Dedifferentiated amniotic fluid mesenchymal stem cell (primary cell): ENCODE measurements at regions not wholly inside any gene's neighbourhood (a gene's known extent, or its start where the extent isn't known, plus 50 kb on each side); places are given as distances from the start of the nearest gene placed in this dataset.

ENCODE experiments used
- DNase-seq: peaks from one replicate; pipeline ENCODE4 v3.0.0-alpha.2; 2016; ENCODE audit errors: extremely low spot score

DNA sequence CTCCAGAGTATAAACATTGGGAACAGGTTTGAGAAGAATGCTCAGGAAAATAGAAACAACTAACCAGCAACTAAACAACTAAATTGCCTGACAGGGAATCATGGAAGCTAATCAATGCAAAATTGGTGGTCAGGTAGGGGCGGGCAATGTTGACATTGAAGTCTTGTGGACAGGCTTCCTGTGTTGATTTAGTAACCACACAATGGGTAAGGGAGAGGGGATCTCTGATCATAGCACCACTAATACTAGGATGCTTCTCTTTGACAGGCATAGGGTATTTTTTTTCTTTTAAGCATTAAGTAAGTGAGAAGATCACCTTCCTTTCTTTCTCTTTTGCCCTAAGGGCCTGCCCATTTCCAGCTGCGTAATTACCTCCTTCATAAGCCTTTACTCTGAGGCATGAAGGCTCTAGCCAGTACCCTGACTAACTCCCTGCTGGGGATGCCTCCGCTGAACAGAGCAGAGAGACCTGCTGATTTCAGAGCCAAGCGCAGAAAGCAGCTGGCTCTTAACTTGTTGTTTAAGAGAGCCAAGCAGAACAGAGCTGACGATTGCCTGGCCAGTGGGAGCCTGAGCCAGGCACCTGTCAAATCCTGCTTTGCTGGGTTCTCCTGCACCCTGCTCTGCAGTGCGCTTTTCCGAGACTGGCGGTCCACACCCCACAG, 118.7 kb downstream of the BMP2 start:
- DNase-seq: no peak

DNA sequence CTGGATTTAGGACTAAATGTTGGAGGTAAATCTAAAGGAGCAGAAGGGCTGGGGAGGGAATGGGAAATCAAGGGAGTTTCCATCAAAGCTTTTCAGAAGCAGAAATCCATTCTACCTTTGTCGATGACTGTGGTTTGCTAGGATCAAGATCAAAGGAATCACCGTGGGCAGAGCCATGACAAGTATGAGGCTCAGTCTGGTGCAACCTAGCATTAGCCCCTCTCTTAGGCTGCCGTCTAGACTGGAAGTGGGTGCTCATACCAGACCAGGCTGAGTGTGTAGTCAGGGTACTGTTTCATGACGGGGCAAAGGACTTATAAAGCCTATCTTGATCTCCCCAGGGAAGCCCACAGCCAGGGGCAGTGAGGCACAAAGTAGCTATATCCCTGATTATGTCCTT, 120.5 kb downstream of the BMP2 start:
- DNase-seq: no peak

DNA sequence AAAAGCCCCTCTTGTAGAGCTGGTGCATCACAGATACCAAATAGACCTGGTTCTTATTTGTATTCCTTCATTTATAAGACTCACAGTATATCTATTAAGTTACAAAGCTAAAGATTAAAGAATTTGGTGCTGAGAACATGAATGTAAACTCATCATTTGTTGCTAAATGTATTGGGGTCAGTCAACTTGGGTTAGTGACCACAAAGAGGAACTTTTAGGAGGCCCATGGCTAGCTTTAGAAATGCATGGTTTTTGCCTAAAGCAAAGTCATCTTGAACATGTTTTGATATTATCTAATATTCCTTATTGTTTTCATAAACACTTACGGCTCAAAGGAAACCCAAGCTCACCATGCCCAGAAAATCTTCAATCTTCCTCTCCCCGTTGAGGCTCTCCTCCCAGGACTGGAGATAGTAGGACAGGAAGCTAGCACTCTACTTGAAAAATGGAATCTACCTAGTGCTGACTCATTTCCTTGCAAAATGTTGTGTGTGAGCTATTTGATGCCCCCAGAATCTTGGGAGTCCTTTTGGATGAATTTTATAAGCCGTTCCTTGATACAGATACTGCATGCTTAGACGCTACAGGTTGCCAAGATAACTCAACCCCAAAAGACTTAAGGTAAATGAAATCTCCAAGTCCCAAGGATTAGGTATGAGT, 121.4 kb downstream of the BMP2 start:
- DNase-seq: no peak

DNA sequence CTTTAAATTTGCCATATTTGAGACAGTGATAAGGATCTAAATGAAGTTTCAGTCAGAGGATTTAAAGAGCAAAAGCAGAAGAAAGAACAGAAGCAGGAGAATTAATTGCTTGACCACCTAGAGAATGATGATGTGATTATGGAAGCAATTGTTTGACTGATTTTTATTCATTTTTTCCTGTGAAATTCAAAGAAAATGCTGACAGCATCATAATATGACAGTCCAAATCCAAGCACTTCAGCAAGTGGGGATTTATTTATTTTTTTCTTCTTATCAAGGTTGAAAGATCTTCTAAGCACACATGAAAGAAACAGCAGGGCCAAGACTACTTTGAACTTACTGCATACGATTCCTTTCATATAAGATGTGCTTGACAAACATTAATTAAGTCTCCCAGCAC, 125.2 kb downstream of the BMP2 start:
- DNase-seq: no peak

DNA sequence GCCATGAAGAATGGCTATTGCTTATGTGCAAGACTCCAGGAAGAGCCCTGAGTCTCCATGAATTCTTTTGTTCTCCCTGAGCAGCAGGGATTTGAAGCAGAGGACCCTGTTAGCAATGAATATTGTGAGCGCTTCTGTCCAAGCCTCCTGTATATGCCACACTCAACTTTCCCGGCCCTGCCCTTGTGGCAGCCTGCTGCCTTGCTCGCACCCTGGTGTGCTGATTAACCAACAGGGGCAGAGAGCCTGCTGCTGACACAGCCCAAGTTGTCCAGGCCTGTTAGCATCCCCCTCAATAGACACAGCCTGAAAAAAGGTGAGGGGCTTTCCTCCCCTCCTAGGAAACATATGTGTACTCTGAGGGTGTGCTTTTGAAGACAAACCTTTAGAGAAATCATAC, 131.4 kb downstream of the BMP2 start:
- DNase-seq: no peak

DNA sequence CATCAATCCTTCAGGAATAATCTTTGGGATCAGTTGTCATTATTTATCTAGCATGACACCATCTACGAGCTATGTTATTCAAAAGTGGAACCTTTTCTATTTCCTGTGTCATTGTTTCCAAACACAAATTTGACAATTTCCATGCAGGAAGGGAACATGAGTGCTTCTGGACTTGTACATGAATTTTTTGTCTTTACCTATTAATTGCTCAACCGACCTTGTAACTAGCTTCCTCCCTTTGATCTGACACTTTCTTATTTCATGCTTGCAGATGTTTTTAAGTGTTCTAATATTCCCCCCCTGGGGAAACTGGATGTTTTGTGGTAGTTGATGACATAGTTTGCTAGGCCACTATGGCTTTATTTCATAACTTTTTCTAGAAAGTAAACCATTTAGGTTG, 139.4 kb downstream of the BMP2 start:
- no peak for DNase-seq

DNA sequence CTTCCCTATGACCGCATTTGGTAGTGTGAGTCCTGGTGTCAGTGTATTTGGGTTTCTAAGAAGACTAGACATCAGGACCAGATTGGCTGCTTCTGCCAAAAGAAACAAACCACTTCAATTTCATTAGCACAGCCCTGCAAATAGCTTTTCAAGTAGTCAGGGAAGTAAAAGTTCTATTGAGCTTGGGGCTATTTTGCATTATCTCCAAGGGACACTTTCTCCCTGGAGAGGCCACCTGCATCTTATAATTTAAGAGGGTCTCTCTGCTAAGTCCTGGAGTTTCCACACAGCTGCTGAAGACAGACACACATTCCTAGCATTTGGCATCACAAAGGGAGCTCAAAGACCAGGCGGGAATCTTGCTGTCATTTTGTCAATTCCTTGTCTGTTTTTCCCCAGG, 141.2 kb downstream of the BMP2 start:
- DNase-seq: no peak

DNA sequence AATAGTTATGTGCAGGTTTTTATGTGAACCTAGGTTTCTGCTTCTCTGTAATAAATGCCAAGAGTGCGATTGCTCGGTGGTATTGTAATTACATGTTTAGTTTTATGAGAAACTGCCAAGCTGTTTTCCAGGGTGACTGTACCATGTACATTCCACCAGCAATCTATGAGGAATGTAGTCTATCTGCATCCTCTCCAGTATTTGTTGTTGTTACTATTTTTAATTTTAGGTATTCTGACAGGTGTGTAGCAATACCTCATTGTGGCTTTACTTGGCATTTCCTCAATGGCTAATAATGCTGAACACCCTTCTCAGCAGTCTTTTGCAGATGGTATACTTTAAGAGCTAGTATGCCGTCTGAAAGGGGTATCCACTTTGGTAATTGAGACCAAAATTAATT, 142.1 kb downstream of the BMP2 start:
- no peak for DNase-seq

DNA sequence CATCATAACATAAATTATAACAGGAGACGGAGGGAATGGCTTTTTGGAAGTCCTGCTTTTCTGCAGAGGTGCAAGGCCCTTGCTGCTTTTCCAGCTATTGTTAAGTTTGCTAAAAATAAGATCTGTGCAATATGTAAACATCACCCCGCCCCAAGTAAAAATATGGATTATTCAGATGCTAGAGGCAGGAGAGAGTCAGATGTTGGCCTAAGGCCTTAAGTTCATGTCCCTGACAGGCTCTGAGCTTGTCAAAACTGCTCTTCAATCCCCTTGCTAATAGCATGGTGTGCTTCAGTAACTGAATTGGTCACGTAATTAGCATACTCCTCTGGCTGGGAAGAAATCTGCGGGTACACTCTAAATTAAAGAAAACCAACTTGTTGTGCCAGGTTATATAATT, 147.5 kb downstream of the BMP2 start:
- no peak for DNase-seq

DNA sequence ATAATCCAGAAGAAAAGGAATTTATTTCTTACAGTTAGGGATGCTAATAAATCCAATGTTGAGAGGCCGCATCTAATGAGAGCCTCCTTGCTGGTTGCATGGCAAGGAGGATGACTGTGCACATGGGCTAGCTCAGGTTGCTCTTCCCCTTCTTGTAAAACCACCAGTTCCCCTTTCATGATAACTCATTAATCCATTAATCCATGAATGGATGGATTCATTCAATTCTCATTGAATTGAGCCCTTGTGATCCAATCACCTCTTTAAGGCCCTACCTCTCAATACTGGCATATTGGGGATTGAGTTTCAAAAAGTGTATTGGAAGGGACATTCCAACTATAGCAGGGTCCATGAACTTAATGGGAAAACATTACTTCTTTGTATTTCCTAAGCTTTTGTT, 149.5 kb downstream of the BMP2 start:
- no peak for DNase-seq

DNA sequence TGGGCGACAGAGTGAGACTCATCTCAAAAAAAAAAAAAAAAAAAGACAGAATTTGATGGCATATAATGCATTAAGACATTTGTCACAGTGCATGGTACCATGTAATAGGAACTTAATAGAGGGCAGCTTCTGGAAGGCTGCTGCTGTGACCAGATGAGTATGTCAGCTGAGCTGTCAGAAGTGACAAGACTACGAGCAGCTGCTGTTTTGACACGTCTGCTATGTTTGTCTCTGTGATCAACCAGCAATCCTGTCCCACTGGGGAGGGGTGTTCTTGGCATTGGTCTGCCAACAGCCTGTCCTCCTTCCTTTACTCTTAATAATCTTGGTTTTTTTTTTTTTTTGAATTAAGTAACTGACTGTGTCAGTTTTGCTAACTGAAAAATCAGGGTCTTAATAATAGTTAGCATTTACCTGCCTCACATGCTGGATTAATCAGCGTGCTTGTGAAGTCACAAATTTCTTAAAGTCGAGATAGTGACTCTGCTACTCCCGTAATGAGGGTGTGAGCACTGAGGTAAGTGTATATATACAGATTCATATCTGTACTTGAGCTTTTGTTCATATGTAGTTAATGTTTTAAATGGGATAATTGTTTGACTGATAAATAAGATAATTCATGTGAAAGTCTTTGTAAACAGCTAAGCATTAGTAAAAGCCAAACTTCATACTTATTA, 152.4 kb downstream of the BMP2 start:
- no peak for DNase-seq

DNA sequence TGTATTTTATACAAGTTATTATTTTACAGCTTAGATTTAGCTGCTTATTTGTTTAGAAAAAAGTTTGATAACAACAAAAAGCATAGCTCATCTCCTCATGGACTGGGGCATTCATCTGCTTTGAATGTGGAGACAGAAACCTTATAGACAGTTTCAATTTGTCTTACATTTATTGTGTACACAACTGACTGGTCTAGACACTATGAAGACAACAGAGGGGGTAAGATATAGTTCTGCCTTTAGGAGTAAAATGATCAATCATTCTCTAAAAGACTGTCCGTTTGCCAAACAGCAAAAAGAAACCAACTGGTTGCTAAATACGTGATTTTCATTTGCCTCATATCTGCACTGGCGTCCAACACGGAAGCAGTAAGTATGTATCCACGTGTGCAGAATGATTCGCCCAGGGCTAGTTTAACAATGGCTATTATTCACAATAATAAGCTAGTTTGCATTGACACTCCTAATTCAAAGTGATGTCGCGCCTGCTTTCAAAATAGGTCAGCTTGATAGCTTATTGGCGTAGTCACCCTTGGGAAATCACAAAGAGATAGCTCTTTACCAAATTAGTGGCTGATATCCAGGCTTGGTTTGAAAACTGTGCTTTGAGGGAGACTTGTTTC, 153.6 kb downstream of the BMP2 start:
- no peak for DNase-seq

DNA sequence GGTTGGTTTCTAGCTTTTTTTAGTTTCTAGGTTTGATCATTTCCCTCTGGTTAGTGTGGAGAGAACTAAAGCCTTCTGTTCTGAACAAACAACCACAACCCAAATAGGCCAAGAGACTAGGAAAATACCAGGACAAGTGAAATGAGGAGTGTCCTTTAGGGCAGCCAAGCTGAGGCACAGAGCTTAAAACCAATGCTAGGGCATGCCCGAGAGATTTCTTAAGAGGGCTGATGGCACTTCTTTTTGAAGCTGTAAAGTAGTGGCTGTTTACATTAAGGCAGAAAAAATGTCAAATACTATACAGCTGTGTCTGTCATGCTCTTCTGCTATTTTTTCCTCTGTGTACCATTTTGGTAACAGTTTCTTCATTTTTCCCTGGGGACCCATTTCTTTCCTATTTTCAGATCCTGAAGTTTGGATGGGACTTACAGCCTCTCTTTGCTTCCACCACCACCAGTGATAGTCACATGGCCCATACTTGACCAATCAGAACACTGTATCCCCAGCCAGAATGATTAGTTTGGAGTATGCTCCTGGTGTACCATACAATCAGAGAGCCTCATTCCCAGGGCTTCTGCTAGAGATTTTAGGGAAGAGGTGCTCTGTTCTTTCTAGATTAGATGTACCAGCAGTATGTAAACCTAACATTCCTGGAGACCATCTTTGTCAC, 154.4 kb downstream of the BMP2 start:
- no peak for DNase-seq

DNA sequence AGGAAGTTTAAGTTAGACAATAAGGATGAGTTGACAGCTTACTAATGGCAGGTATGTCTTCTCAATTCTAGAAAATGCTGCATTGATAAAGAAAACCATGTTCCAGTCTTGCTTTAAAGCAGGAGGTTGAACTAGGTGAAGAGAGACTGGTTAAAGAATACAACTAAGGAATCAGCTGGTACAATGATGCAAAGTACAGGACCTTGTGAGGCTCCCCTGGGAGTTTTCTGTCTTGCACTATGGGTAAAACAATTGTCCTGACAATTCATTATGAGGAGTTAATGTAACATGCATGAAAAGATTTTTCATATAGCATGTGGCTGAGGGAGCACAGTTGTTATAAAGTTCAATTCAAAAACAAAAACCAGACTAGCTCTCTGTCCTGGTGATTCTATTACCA, 157.2 kb downstream of the BMP2 start:
- no peak for DNase-seq

DNA sequence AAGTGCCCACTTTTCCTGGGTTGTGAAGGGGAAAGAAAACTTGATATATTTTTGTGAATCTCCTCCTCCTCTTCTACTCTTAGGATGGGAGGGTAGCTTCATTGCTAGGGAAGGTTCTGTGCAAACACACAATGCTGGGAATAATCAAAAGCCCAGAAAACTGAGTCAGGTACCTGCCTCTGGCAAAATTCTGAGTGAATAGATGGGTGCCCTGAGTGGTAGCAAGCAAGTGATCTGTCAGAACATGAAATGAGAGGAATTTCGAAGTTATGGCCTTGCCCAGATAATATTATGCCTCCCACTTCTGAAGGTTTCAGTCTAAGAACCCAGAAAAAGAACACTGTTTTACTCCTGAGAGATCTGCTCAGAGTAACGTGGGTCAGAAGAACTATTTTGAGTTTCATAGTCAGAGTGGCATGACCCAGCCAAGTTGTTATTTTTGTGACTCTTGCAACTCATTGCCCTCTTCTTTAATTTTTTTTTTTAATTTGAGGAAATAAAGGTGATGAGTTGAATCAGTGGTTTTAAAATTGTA, 158.3 kb downstream of the BMP2 start:
- DNase-seq: no peak

DNA sequence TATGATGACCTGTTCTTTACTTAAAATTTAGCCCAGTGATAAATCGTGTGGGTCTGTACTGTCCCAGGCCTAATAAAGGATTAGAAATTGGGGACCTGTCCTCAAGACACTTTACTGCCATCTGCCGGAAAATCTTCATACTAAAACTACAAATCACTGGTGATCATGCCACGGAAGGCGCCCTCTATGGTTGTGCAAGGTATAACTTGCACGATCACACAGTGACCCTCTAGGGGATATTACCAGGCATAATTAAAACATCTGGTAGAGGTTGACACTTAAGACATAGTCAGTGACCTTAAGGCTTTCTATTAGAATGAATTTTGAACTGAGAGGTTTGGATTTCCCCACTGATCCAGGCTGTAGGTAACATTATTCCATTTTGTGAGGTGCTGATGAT, 172.6 kb downstream of the BMP2 start:
- DNase-seq: no peak

DNA sequence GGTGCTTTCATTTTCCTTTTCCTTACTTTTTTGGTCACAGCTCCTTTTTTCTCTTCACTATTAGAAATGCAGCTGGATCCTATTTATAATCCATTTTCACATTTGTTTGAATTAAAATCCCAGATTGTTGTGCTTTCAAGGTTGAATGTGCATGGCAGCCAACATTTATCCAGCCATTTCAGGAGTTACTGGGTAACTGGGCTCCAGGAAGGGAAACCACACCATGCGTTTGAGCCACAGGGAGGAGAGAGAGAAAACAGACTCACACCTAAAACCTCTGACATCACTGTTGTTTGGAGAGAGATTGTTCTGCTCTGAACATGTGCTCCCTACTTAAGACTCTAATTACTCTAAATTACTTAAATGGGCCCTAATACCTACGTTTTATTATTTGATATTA, 173.4 kb downstream of the BMP2 start:
- DNase-seq: no peak

DNA sequence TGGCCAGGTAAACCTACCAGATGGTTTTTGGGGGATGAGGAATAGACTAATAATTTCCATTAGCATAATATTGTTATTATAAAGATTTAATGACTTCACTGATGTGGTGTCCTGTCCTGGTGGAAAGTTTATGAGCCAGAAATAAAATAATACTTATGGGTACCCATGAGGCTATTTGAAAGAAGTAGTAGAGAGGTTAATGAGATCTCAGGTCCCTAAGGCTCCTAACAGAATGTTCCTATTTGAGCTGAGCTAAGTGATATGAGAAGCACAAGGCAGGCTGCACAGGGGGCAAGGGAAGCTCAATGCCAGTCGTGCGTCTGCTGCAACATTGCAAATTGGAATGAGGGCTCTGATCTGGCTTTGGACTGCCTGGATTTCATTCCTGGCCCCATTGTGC, 174.1 kb downstream of the BMP2 start:
- no peak for DNase-seq

DNA sequence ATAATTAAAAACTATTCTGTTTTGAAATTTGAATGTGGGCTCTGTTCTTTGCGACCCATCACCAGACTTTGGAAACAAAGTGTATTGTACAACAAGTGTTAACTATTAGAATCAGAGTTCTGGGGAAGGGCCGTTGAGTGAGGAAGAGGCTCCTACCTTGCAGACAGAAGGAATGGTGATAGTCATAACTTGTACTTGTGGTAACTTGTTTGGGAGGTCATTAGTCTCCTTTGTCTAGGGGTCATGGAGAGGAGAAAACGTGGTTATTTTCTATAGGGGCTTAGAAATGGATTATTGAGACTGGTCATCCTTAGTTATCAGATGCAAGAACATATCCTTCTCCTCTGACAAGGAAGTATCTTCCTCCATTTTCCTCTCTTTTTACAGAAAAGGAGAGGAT, 174.8 kb downstream of the BMP2 start:
- no peak for DNase-seq

DNA sequence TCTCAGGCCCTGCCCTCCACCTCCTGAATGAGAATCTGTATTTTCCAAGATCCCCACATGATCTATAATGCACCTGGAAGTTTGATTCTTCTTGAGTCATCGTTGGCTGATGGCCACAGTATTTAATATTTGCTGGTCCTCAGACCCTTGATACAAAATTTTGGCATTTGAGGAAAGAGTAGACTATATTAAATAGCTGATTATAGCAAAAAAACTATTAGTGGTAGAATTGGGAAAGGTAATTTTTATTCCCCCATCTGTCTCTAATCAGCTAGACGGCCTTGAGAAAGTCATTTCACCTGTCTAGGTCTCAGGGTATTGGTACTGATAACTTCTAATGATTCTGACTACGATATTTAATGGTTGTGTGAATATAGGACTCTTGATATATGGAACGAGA, 176.8 kb downstream of the BMP2 start:
- no peak for DNase-seq

DNA sequence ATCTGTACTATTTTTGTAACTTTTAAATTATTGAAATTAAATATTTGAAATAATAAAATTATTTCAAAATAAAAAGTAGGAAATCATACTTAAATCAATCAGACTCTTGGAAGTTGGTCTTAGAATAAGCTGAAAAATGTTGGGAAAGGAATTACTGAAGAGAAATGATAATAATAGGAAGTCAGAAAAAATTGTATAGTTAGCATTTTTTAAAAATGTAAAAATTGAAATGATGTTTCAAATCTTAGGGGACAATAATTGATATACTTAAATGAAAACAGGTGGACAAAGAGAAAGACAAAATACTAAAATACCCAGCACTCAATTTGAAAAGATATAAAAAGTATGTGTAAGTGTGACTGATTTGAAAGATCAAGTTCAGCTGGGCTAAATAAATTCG, 186.1 kb downstream of the BMP2 start:
- DNase-seq: no peak

DNA sequence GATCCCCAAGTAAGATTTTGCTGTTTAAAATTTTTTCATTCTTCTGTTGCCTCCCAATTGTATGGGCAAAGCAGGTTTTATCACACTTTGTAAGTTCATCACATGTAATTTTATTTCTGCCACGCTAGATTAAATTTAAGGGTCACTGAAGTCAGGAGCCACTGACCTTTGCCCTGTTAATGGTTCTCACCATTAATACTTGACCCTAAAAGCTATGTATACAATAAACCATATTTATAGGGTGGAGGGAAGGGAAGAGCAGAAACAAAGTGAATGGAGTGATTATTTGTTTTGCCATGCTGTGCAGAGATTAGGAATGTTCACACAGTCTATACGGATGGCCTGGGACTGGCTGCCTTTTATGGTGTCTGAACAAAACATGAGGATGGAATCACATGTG, 186.7 kb downstream of the BMP2 start:
- DNase-seq: no peak
